ENCODE measurements at regions not wholly inside any gene's neighbourhood (a gene's known extent, or its start where the extent isn't known, plus 50 kb on each side); places are given as distances from the start of the nearest gene placed in this dataset.

GRCh38 chr5:60512117-60512516 is 187.8 kb downstream of the DEPDC1B start:
- no peak for TF ChIP-seq CTCF (tag by site-specific recombination; IDR thresholded peaks at IDR 0.05)
- TF ChIP-seq ZBTB20 (tag by site-specific recombination; IDR thresholded peaks at IDR 0.05): no peak
- TF ChIP-seq ZNF311 (tag by site-specific recombination; IDR thresholded peaks at IDR 0.05; ENCODE audit: borderline replicate concordance): no peak
- no peak for TF ChIP-seq ZNF777 (tag by site-specific recombination; IDR thresholded peaks at IDR 0.05; ENCODE audit: borderline replicate concordance)
- no peak for TF ChIP-seq ZNF16 (tag by site-specific recombination; IDR thresholded peaks at IDR 0.05; ENCODE audit: low read depth)
- TF ChIP-seq SP2 (tag by site-specific recombination; IDR thresholded peaks at IDR 0.05): no peak
- TF ChIP-seq ZNF768 (tag by site-specific recombination; IDR thresholded peaks at IDR 0.05): no peak
- TF ChIP-seq ZFP41 (tag by site-specific recombination; IDR thresholded peaks at IDR 0.05; ENCODE audit: borderline replicate concordance): no peak
- no peak for TF ChIP-seq ZNF585B (tag by site-specific recombination; IDR thresholded peaks at IDR 0.05)
- TF ChIP-seq GLI4 (tag by site-specific recombination; IDR thresholded peaks at IDR 0.05): no peak
- no peak for TF ChIP-seq ZNF121 (tag by site-specific recombination; IDR thresholded peaks at IDR 0.05)
- no peak for TF ChIP-seq ZNF157 (tag by site-specific recombination; IDR thresholded peaks at IDR 0.05)
- no peak for TF ChIP-seq ZNF398 (tag by site-specific recombination; IDR thresholded peaks at IDR 0.05)
- TF ChIP-seq PBX3 (CRISPR knock-in tag; IDR thresholded peaks at IDR 0.05): no peak
